HCT116 (cell line): ENCODE measurements at regions not wholly inside any gene's neighbourhood (a gene's known extent, or its start where the extent isn't known, plus 50 kb on each side); places are given as distances from the start of the nearest gene placed in this dataset.

Experiments
- ATAC-seq: fragments of 200-7000 bp; cut with Tn5 transposase; 2 replicates; pipeline ENCODE4 v1.9.1; 2020; ENCODE audit warnings: mild to moderate bottlenecking, moderate library complexity
- BruUV-seq: library from RNA; stranded (reverse); fragments of 400-500 nt; replicated peaks from 2 replicates; lab custom pipeline; 2021; lab: Mats Ljungman, UMichigan
- CTCF ChIA-PET: fragments of 300-600 bp; sonication (Branson Sonifier 250); formaldehyde crosslinking; loops from one replicate; lab custom pipeline; 2021; ENCODE audit warnings: antibody characterized with exemption; lab: Charles Lee
- POLR2A ChIA-PET: fragments of 300-600, 350-600 bp; sonication (Branson Sonifier 250); formaldehyde crosslinking; loops from one replicate; lab custom pipeline; 2021; ENCODE audit warnings: antibody characterized with exemption; lab: Charles Lee
- RAD21 ChIA-PET, 2 experiments: fragments of 300-600 bp; sonication (Branson Sonifier 250); formaldehyde crosslinking; loops; one replicate each; lab custom pipeline; 2023; ENCODE audit warnings: low total read pairs in 2 of 2; ENCODE audit not compliant: uncharacterized antibody in 2 of 2, unreplicated experiment in 2 of 2, low non-redundant PET in 1 of 2; lab: Charles Lee
- DNase-seq: peaks from one replicate; pipeline ENCODE4 v3.0.0-alpha.2; 2010; ENCODE audit warnings: low read depth, low spot score
- H2AFZ ChIP-seq: fragments of 200-600 bp; shearing (Covaris generic), sonication (generic); 2 replicates; pipeline ENCODE4 v1.6.1; 2017; ENCODE audit warnings: low read depth, mixed run types, mixed read lengths, antibody characterized with exemption, low read length; ENCODE audit not compliant: poor library complexity, severe bottlenecking
- H3K27ac ChIP-seq: 2 replicates; pipeline ENCODE4 v1.5.1; 2012; ENCODE audit warnings: low read depth, low read length
- H3K27me3 ChIP-seq: fragments of 200-600 bp; sonication (generic); 2 replicates; pipeline ENCODE4 v1.6.1; 2016; ENCODE audit warnings: mixed run types, low read length, mixed read lengths; ENCODE audit not compliant: insufficient read depth
- H3K36me3 ChIP-seq, 2 experiments: fragments of 200-500 bp in 1 of 2; fragments of 200-600 bp in 1 of 2; sonication (Bioruptor generic) in 1 of 2; sonication (generic) in 1 of 2; 2 replicates each; pipeline versions ENCODE4 v1.5.1 to v1.6.1; 2014 to 2016; ENCODE audit warnings: low read length in 2 of 2, inconsistent platforms in 1 of 2, mixed read lengths in 1 of 2, mixed run types in 1 of 2; ENCODE audit not compliant: insufficient read depth in 2 of 2, control insufficient read depth in 1 of 2
- H3K4me1 ChIP-seq, 2 experiments: fragments of 200-600 bp in 1 of 2; sonication (generic) in 1 of 2; 2 replicates each; pipeline versions ENCODE4 v1.5.1 to v1.6.1; 2012 to 2017; ENCODE audit warnings: low read length in 2 of 2, inconsistent platforms in 1 of 2, mild to moderate bottlenecking in 1 of 2, mixed read lengths in 1 of 2, mixed run types in 1 of 2, moderate library complexity in 1 of 2; ENCODE audit not compliant: insufficient read depth in 2 of 2, control insufficient read depth in 1 of 2
- H3K4me2 ChIP-seq: fragments of 200-600 bp; sonication (generic); 2 replicates; pipeline ENCODE4 v1.6.1; 2017; ENCODE audit warnings: mixed run types, low read length, mixed read lengths
- H3K4me3 ChIP-seq, 2 experiments: fragments of 200-600 bp in 1 of 2; sonication (generic) in 1 of 2; replicated peaks in 1 of 2; 2 replicates each; pipeline ENCODE4 v1.5.1; 2011 to 2016; ENCODE audit warnings: low read length in 2 of 2, control low read depth in 1 of 2, low read depth in 1 of 2, mild to moderate bottlenecking in 1 of 2, mixed read lengths in 1 of 2, mixed run types in 1 of 2
- H3K79me2 ChIP-seq: fragments of 200-600 bp; sonication (generic); 2 replicates; pipeline ENCODE4 v1.6.1; 2017; ENCODE audit warnings: mild to moderate bottlenecking, mixed run types, low read length, moderate library complexity, mixed read lengths; ENCODE audit not compliant: insufficient read depth
- H3K9ac ChIP-seq: fragments of 200-600 bp; sonication (generic); 2 replicates; pipeline ENCODE4 v1.6.1; 2016; ENCODE audit warnings: low read length, mixed read lengths
- H3K9me2 ChIP-seq: fragments of 200-600 bp; sonication (generic), shearing (Covaris generic); 2 replicates; pipeline ENCODE4 v1.6.1; 2017; ENCODE audit warnings: mixed run types, mild to moderate bottlenecking, moderate library complexity; ENCODE audit not compliant: insufficient read depth
- H3K9me3 ChIP-seq, 2 experiments: fragments of 200-500 bp in 1 of 2; fragments of 200-600 bp in 1 of 2; sonication (Bioruptor generic) in 1 of 2; sonication (generic) in 1 of 2; 2 replicates each; pipeline ENCODE4 v1.6.1; 2014 to 2017; ENCODE audit warnings: low read length in 2 of 2, mixed read lengths in 2 of 2, inconsistent platforms in 1 of 2, low read depth in 1 of 2, mild to moderate bottlenecking in 1 of 2, mixed run types in 1 of 2, moderate library complexity in 1 of 2; ENCODE audit not compliant: control insufficient read depth in 1 of 2, insufficient read depth in 1 of 2
- H4K20me1 ChIP-seq: fragments of 200-600 bp; sonication (generic), shearing (Covaris generic); 2 replicates; pipeline ENCODE4 v1.6.1; 2017; ENCODE audit warnings: mixed run types, mild to moderate bottlenecking, moderate library complexity; ENCODE audit not compliant: insufficient read depth
- POLR2AphosphoS5 ChIP-seq: IDR thresholded peaks from 2 replicates; pipeline ENCODE4 v1.6.1; 2011; ENCODE audit warnings: mild to moderate bottlenecking, low read depth, low read length, moderate library complexity
- RAD21 ChIP-seq: IDR thresholded peaks from 2 replicates; pipeline ENCODE4 v1.6.1; 2012; ENCODE audit warnings: low read depth, mild to moderate bottlenecking
- SRF ChIP-seq: IDR thresholded peaks from 2 replicates; pipeline ENCODE4 v1.6.1; 2012; ENCODE audit warnings: low read depth
- TCF7L2 ChIP-seq: IDR thresholded peaks from 2 replicates; pipeline ENCODE4 v1.7.0; 2011; ENCODE audit warnings: borderline replicate concordance, inconsistent platforms; ENCODE audit not compliant: insufficient read depth, insufficient read length; ENCODE audit errors: extremely low read depth
- YY1 ChIP-seq: IDR thresholded peaks from 2 replicates; pipeline ENCODE4 v1.6.1; 2011; ENCODE audit warnings: low read length, low read depth, moderate library complexity, mild to moderate bottlenecking; ENCODE audit not compliant: insufficient replicate concordance; ENCODE audit errors: extremely low read depth
- ZNF274 ChIP-seq: fragments of 200-500 bp; sonication (Bioruptor generic); IDR thresholded peaks from 2 replicates; pipeline ENCODE4 v1.6.1; 2014; ENCODE audit warnings: mild to moderate bottlenecking, low read depth, low read length, inconsistent platforms
- intact Hi-C: fragments of 100-400 bp; cut with micrococcal nuclease; formaldehyde crosslinking; loops from 2 replicates; pipeline ENCODE4 v1.10.0; 2022
- TF ChIP-seq, protein P1 (sequence below), 3 experiments: fragments of 200-600 bp in 1 of 3; sonication (generic) in 1 of 3; IDR thresholded peaks in 2 of 3; conservative IDR thresholded peaks in 1 of 3; 2 replicates each; pipeline ENCODE4 v1.5.1; 2012 to 2017; ENCODE audit warnings: low read depth in 2 of 3, low read length in 2 of 3, antibody characterized with exemption in 1 of 3, borderline replicate concordance in 1 of 3, control low read depth in 1 of 3, mild to moderate bottlenecking in 1 of 3, mixed read lengths in 1 of 3, mixed run types in 1 of 3, moderate library complexity in 1 of 3; ENCODE audit not compliant: insufficient read depth in 1 of 3
- TF ChIP-seq, protein P2 (sequence below): IDR thresholded peaks from 2 replicates; pipeline ENCODE4 v1.6.1; 2012
- TF ChIP-seq, protein P3 (sequence below): IDR thresholded peaks from 2 replicates; pipeline ENCODE4 v1.6.1; 2012; ENCODE audit warnings: low read depth

DNA sequence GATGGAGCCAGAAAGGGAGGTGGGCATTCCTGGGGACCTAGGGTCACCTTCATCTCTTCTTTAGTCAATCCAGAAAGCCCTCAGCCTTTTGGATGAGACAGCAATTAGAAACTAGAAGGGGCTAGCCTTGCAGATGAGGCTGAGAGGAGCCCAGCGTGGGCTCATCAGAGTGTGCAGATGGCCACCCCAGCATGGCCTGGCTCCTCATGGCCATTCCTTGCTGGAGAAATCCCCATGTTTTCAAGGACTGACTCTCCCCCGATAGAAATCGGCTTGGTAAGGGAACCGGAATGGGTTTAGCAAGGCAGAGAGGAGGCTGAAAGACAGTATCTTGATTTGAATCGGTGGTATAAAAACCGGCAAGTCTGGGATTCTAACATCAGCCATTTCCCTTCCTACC, 274.6 kb downstream of the BUD13 start (continued):
- TF ChIP-seq, protein P1, sequence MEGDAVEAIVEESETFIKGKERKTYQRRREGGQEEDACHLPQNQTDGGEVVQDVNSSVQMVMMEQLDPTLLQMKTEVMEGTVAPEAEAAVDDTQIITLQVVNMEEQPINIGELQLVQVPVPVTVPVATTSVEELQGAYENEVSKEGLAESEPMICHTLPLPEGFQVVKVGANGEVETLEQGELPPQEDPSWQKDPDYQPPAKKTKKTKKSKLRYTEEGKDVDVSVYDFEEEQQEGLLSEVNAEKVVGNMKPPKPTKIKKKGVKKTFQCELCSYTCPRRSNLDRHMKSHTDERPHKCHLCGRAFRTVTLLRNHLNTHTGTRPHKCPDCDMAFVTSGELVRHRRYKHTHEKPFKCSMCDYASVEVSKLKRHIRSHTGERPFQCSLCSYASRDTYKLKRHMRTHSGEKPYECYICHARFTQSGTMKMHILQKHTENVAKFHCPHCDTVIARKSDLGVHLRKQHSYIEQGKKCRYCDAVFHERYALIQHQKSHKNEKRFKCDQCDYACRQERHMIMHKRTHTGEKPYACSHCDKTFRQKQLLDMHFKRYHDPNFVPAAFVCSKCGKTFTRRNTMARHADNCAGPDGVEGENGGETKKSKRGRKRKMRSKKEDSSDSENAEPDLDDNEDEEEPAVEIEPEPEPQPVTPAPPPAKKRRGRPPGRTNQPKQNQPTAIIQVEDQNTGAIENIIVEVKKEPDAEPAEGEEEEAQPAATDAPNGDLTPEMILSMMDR (IDR thresholded peaks at IDR 0.05 in 2 of 3, conservative IDR thresholded peaks at IDR 0.05 in 1 of 3; ENCODE audit: borderline replicate concordance in 1 of 3, insufficient read depth in 1 of 3, low read depth in 2 of 3, low read length in 2 of 3): no peak
- no peak for TF ChIP-seq ZNF274
- TF ChIP-seq, protein P2, sequence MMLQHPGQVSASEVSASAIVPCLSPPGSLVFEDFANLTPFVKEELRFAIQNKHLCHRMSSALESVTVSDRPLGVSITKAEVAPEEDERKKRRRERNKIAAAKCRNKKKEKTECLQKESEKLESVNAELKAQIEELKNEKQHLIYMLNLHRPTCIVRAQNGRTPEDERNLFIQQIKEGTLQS: no peak
- TF ChIP-seq TCF7L2: no peak
- no peak for TF ChIP-seq YY1
- TF ChIP-seq POLR2AphosphoS5: no peak
- TF ChIP-seq, protein P3, sequence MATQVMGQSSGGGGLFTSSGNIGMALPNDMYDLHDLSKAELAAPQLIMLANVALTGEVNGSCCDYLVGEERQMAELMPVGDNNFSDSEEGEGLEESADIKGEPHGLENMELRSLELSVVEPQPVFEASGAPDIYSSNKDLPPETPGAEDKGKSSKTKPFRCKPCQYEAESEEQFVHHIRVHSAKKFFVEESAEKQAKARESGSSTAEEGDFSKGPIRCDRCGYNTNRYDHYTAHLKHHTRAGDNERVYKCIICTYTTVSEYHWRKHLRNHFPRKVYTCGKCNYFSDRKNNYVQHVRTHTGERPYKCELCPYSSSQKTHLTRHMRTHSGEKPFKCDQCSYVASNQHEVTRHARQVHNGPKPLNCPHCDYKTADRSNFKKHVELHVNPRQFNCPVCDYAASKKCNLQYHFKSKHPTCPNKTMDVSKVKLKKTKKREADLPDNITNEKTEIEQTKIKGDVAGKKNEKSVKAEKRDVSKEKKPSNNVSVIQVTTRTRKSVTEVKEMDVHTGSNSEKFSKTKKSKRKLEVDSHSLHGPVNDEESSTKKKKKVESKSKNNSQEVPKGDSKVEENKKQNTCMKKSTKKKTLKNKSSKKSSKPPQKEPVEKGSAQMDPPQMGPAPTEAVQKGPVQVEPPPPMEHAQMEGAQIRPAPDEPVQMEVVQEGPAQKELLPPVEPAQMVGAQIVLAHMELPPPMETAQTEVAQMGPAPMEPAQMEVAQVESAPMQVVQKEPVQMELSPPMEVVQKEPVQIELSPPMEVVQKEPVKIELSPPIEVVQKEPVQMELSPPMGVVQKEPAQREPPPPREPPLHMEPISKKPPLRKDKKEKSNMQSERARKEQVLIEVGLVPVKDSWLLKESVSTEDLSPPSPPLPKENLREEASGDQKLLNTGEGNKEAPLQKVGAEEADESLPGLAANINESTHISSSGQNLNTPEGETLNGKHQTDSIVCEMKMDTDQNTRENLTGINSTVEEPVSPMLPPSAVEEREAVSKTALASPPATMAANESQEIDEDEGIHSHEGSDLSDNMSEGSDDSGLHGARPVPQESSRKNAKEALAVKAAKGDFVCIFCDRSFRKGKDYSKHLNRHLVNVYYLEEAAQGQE: no peak
- TF ChIP-seq, all 23 proteins: peak for 0

DNA sequence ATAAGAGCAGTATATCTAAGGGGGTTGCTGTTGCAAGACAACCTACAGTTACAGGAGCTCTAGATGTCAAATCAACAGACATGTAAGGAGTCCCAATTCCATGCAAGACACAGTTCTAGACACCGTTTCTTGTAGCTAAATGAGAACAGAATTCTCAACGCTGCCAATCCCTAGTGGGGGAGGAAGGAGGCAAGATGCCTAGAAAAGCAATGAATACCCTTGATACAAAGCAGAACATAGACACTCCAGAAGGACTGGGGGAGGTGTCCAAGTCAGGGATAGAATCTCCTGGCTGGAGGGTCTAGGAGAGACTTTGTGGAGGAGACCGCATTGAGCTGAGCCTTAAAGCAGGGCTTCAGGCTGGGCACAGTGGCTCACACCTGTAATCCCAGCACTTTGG, 280.2 kb downstream of the BUD13 start:
- H3K4me3 ChIP-seq: no peak overlapping the region
- H3K9me2 ChIP-seq: no peaks in the 10 kb centered on the region
- BruUV-seq: no TSS peak
- H2AFZ ChIP-seq: no peak overlapping the region
- H3K79me2 ChIP-seq: no peaks in the 10 kb centered on the region
- no peaks in the 10 kb centered on the region for H4K20me1 ChIP-seq
- TF ChIP-seq RAD21 (no peak), SRF (no peak)
- TF ChIP-seq, protein P3: no peak
- TF ChIP-seq, protein P1 (IDR thresholded peaks at IDR 0.05 in 2 of 3, conservative IDR thresholded peaks at IDR 0.05 in 1 of 3; ENCODE audit: borderline replicate concordance in 1 of 3, insufficient read depth in 1 of 3, low read depth in 2 of 3, low read length in 2 of 3): no peak
- CTCF ChIA-PET: no interaction called here
- no peak overlapping the region for H3K27ac ChIP-seq
- no peaks in the 10 kb centered on the region for H3K36me3 ChIP-seq
- POLR2A ChIA-PET: no interaction called here
- intact Hi-C loops: no loop called here
- H3K27me3 ChIP-seq: peaks cover 57% of the 10 kb centered on the region
- no peak for ATAC-seq
- no peaks in the 10 kb centered on the region for H3K9me3 ChIP-seq
- RAD21 ChIA-PET: no interaction called here
- no peak for DNase-seq
- no peaks in the 10 kb centered on the region for H3K4me1 ChIP-seq
- no peak overlapping the region for H3K9ac ChIP-seq
- no peak overlapping the region for H3K4me2 ChIP-seq
